ENCODE measurements at regions not wholly inside any gene's neighbourhood (a gene's known extent, or its start where the extent isn't known, plus 50 kb on each side); places are given as distances from the start of the nearest gene placed in this dataset.

GRCh38 chr20:58056021-58056591 lies 172.3 kb downstream of the ANKRD60 start:
- TF ChIP-seq CTCF (IDR thresholded peaks at IDR 0.05; ENCODE audit: low read depth, low read length, missing control alignments) = no peak
- no peak overlapping the region for H3K4me3 ChIP-seq (ENCODE audit: low read depth, low read length)
- in situ Hi-C loops (cut with HindIII; ENCODE audit: low sequenced_read_pairs) = no loop called here
- no peak for DNase-seq (ENCODE audit: low read depth)

- in situ Hi-C loops (cut with HindIII; ENCODE audit: low sequenced_read_pairs) = no loop called here
- TF ChIP-seq CTCF (IDR thresholded peaks at IDR 0.05; ENCODE audit: low read depth, low read length, missing control alignments) = no peak
- no peak overlapping the region for H3K4me3 ChIP-seq (ENCODE audit: low read depth, low read length)
- DNase-seq (ENCODE audit: low read depth) = no peak
Measured at GRCh38 chr20:58054780-58055373, 173.6 kb downstream of the ANKRD60 start.

GRCh38 chr20:58054082-58054779 lies 174.2 kb downstream of the ANKRD60 start:
- in situ Hi-C loops (cut with HindIII; ENCODE audit: low sequenced_read_pairs) = no loop called here
- H3K4me3 ChIP-seq (ENCODE audit: low read depth, low read length) = no peak overlapping the region
- no peak for TF ChIP-seq CTCF (IDR thresholded peaks at IDR 0.05; ENCODE audit: low read depth, low read length, missing control alignments)
- no peak for DNase-seq (ENCODE audit: low read depth)

- H3K4me3 ChIP-seq (ENCODE audit: low read depth, low read length) = no peak overlapping the region
- no peak for TF ChIP-seq CTCF (IDR thresholded peaks at IDR 0.05; ENCODE audit: low read depth, low read length, missing control alignments)
- in situ Hi-C loops (cut with HindIII; ENCODE audit: low sequenced_read_pairs) = no loop called here
- no peak for DNase-seq (ENCODE audit: low read depth)
Measured at GRCh38 chr20:58053391-58054055, 174.9 kb downstream of the ANKRD60 start.

- no peak for DNase-seq (ENCODE audit: low read depth)
- TF ChIP-seq CTCF (IDR thresholded peaks at IDR 0.05; ENCODE audit: low read depth, low read length, missing control alignments) = no peak
- in situ Hi-C loops (cut with HindIII; ENCODE audit: low sequenced_read_pairs) = no loop called here
- no peak overlapping the region for H3K4me3 ChIP-seq (ENCODE audit: low read depth, low read length)
Measured at GRCh38 chr20:58051367-58051766, 177.1 kb downstream of the ANKRD60 start.

- peak; percentile 71 for DNase-seq (ENCODE audit: low read depth)
- TF ChIP-seq CTCF (IDR thresholded peaks at IDR 0.05; ENCODE audit: low read depth, low read length, missing control alignments) = no peak
- in situ Hi-C loops (cut with HindIII; ENCODE audit: low sequenced_read_pairs) = no loop called here
- H3K4me3 ChIP-seq (ENCODE audit: low read depth, low read length) = no peak overlapping the region
Measured at GRCh38 chr20:58048096-58048702, 180.3 kb downstream of the ANKRD60 start.

Data from astrocyte of the cerebellum (primary cell).